ENCODE measurements at regions not wholly inside any gene's neighbourhood (a gene's known extent, or its start where the extent isn't known, plus 50 kb on each side); places are given as distances from the start of the nearest gene placed in this dataset.

- no peak for TF ChIP-seq ZNF615 (CRISPR knock-in tag; IDR thresholded peaks at IDR 0.05; ENCODE audit: borderline replicate concordance)
- no peak for TF ChIP-seq HDAC6 (IDR thresholded peaks at IDR 0.05; ENCODE audit: low read depth, low read length)
- TF ChIP-seq KLF16 (CRISPR knock-in tag; IDR thresholded peaks at IDR 0.05): no peak
- no peak for TF ChIP-seq ZNF121 (CRISPR knock-in tag; IDR thresholded peaks at IDR 0.05)
- TF ChIP-seq MAFK (conservative IDR thresholded peaks at IDR 0.05 in 1 of 2, IDR thresholded peaks at IDR 0.05 in 1 of 2; ENCODE audit: low read length in 2 of 2): no peak
- no peak for TF ChIP-seq MNT (IDR thresholded peaks at IDR 0.05)
- TF ChIP-seq SP1 (IDR thresholded peaks at IDR 0.05): no peak
- no peak for TF ChIP-seq SP1 (CRISPR knock-in tag; IDR thresholded peaks at IDR 0.05)
- TF ChIP-seq, protein P1, sequence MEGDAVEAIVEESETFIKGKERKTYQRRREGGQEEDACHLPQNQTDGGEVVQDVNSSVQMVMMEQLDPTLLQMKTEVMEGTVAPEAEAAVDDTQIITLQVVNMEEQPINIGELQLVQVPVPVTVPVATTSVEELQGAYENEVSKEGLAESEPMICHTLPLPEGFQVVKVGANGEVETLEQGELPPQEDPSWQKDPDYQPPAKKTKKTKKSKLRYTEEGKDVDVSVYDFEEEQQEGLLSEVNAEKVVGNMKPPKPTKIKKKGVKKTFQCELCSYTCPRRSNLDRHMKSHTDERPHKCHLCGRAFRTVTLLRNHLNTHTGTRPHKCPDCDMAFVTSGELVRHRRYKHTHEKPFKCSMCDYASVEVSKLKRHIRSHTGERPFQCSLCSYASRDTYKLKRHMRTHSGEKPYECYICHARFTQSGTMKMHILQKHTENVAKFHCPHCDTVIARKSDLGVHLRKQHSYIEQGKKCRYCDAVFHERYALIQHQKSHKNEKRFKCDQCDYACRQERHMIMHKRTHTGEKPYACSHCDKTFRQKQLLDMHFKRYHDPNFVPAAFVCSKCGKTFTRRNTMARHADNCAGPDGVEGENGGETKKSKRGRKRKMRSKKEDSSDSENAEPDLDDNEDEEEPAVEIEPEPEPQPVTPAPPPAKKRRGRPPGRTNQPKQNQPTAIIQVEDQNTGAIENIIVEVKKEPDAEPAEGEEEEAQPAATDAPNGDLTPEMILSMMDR (CRISPR knock-in tag; IDR thresholded peaks at IDR 0.05): peak; percentile 78
- no peak for TF ChIP-seq JUND (CRISPR knock-in tag; IDR thresholded peaks at IDR 0.05)
- TF ChIP-seq KLF9 (CRISPR knock-in tag; IDR thresholded peaks at IDR 0.05; ENCODE audit: low read depth): no peak
- TF ChIP-seq, protein P2, sequence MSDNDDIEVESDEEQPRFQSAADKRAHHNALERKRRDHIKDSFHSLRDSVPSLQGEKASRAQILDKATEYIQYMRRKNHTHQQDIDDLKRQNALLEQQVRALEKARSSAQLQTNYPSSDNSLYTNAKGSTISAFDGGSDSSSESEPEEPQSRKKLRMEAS (IDR thresholded peaks at IDR 0.05): no peak
These were observed 71.2 kb upstream of the CNTLN start for GRCh38 chr9:17063535-17064135.
